SIG-M5 treated with dmso at 0.1 percent for 504 hours (cell line): ENCODE measurements at regions not wholly inside any gene's neighbourhood (a gene's known extent, or its start where the extent isn't known, plus 50 kb on each side); places are given as distances from the start of the nearest gene placed in this dataset.
"Not testable (repeated sequence)": the region's sequence is repeated elsewhere in the genome, so short reads cannot be mapped to it uniquely, and the experiment has no call there.

Experiments used
- DNase-seq: peaks from one replicate; lab custom pipeline; 2025; ENCODE audit not compliant: unreplicated experiment; lab: John Stamatoyannopoulos, UW

- DNase-seq, result no peak
Observed at GRCh38 chr4:181890911-181891310, 352.3 kb upstream of the TENM3 start.

GRCh38 chr4:181896614-181897013 is 346.6 kb upstream of the TENM3 start:
- no peak for DNase-seq

GRCh38 chr4:181897935-181898334 is 345.3 kb upstream of the TENM3 start:
- no peak for DNase-seq

- DNase-seq, result not testable (repeated sequence)
Observed at GRCh38 chr4:181902404-181902803, 340.8 kb upstream of the TENM3 start.

- DNase-seq, result no peak
Observed at GRCh38 chr4:181905708-181906107, 337.5 kb upstream of the TENM3 start.

GRCh38 chr4:181908168-181908567 is 335.0 kb upstream of the TENM3 start:
- no peak for DNase-seq

GRCh38 chr4:181909368-181909767 is 333.8 kb upstream of the TENM3 start:
- DNase-seq, result no peak

GRCh38 chr4:181911420-181911819 is 331.8 kb upstream of the TENM3 start:
- DNase-seq, result no peak

GRCh38 chr4:181933471-181933870 is 309.7 kb upstream of the TENM3 start:
- DNase-seq, result no peak

- DNase-seq, result no peak
Observed at GRCh38 chr4:181938631-181939030, 304.6 kb upstream of the TENM3 start.

- no peak for DNase-seq
Observed at GRCh38 chr4:181939199-181939945, 303.8 kb upstream of the TENM3 start.

- DNase-seq, result no peak
Observed at GRCh38 chr4:181944527-181944926, 298.7 kb upstream of the TENM3 start.

GRCh38 chr4:181946902-181947301 is 296.3 kb upstream of the TENM3 start:
- no peak for DNase-seq

- DNase-seq, result no peak
Observed at GRCh38 chr4:181948839-181949382, 294.3 kb upstream of the TENM3 start.

- DNase-seq, result no peak
Observed at GRCh38 chr4:181949704-181950312, 293.4 kb upstream of the TENM3 start.

GRCh38 chr4:181950372-181951127 is 292.7 kb upstream of the TENM3 start:
- DNase-seq, result no peak

- no peak for DNase-seq
Observed at GRCh38 chr4:181951265-181951664, 291.9 kb upstream of the TENM3 start.

- no peak for DNase-seq
Observed at GRCh38 chr4:181952478-181952877, 290.7 kb upstream of the TENM3 start.

- DNase-seq, result no peak
Observed at GRCh38 chr4:181956512-181956911, 286.7 kb upstream of the TENM3 start.

- DNase-seq, result no peak
Observed at GRCh38 chr4:181957088-181957487, 286.1 kb upstream of the TENM3 start.

- no peak for DNase-seq
Observed at GRCh38 chr4:181958446-181958845, 284.8 kb upstream of the TENM3 start.

- no peak for DNase-seq
Observed at GRCh38 chr4:181959121-181959520, 284.1 kb upstream of the TENM3 start.
